HepG2 (cell line): ENCODE measurements at regions not wholly inside any gene's neighbourhood (a gene's known extent, or its start where the extent isn't known, plus 50 kb on each side); places are given as distances from the start of the nearest gene placed in this dataset.

Source experiments
- ATAC-seq: fragments of 200-7000 bp; cut with Tn5 transposase; 3 replicates; pipeline ENCODE4 v1.9.1; 2020; ENCODE audit warnings: mild to moderate bottlenecking, moderate library complexity
- BruUV-seq: library from RNA; stranded (reverse); fragments of 400-500 nt; replicated peaks from 2 replicates; lab custom pipeline; 2021; lab: Mats Ljungman, UMichigan
- CTCF ChIA-PET: fragments of 300-600 bp; formaldehyde crosslinking; extraction: SDS; loops from one replicate; lab custom pipeline; 2021; ENCODE audit warnings: low total read pairs, inconsistent platforms, low intra/inter-chr PET ratio; lab: Yijun Ruan, JAX
- POLR2A ChIA-PET: fragments of 350-600 bp; sonication (Branson Sonifier 250); formaldehyde crosslinking; loops from one replicate; lab custom pipeline; 2020; ENCODE audit warnings: antibody characterized with exemption, inconsistent platforms; lab: Yijun Ruan, JAX
- DNase-seq: peaks from one replicate; pipeline ENCODE4 v3.0.0-alpha.2; 2015; ENCODE audit warnings: low spot score
- FAIRE-seq: peaks from 3 replicates; lab custom pipeline; 2011; peaks lifted over from hg19 to GRCh38; lab: Jason Lieb, UNC
- H2AFZ ChIP-seq: one replicate; pipeline ENCODE4 v1.6.1; 2011; ENCODE audit warnings: low read length, inconsistent platforms
- H3K27ac ChIP-seq: fragments of 300-600 bp; 3 replicates; pipeline ENCODE4 v1.8.0; 2011; ENCODE audit warnings: mixed run types, mild to moderate bottlenecking, mixed read lengths, low read length, inconsistent platforms; ENCODE audit not compliant: insufficient read depth; ENCODE audit errors: extremely low read length
- H3K27me3 ChIP-seq, 2 experiments: fragments of 200-600 bp in 1 of 2; 2 replicates in 1 of 2; 3 replicates in 1 of 2; pipeline versions ENCODE4 v1.6.0 to v1.8.0; 2011; ENCODE audit warnings: low read length in 2 of 2, mild to moderate bottlenecking in 2 of 2, moderate library complexity in 2 of 2, inconsistent platforms in 1 of 2; ENCODE audit not compliant: insufficient read depth in 2 of 2, control insufficient read depth in 1 of 2
- H3K36me3 ChIP-seq, 2 experiments: fragments of 200-600 bp in 1 of 2; replicated peaks in 1 of 2; 2 replicates in 1 of 2; 3 replicates in 1 of 2; pipeline versions ENCODE4 v1.5.1 to v1.8.0; 2011; ENCODE audit warnings: low read length in 2 of 2, inconsistent platforms in 1 of 2; ENCODE audit not compliant: insufficient read depth in 2 of 2, control insufficient read depth in 1 of 2
- H3K4me1 ChIP-seq: 2 replicates; pipeline ENCODE4 v1.5.1; 2012; ENCODE audit warnings: low read length, inconsistent platforms; ENCODE audit not compliant: insufficient read depth
- H3K4me2 ChIP-seq: 2 replicates; pipeline ENCODE4 v1.6.0; 2011; ENCODE audit warnings: low read depth, low read length, inconsistent platforms
- H3K4me3 ChIP-seq, 3 experiments: fragments of 200-600 bp in 1 of 3; sonication (generic), shearing (Covaris generic) in 1 of 3; replicated peaks in 1 of 3; 2 replicates each; pipeline ENCODE4 v1.5.1; 2011 to 2016; ENCODE audit warnings: low read length in 3 of 3, inconsistent platforms in 2 of 3, low read depth in 2 of 3, mild to moderate bottlenecking in 2 of 3, control low read depth in 1 of 3, mixed read lengths in 1 of 3; ENCODE audit not compliant: insufficient read depth in 1 of 3
- H3K79me2 ChIP-seq: one replicate; pipeline ENCODE4 v1.6.1; 2011; ENCODE audit warnings: low read length, inconsistent platforms; ENCODE audit not compliant: insufficient read depth
- H3K9ac ChIP-seq: 2 replicates; pipeline ENCODE4 v1.6.0; 2011; ENCODE audit warnings: mild to moderate bottlenecking, low read depth, low read length, inconsistent platforms; ENCODE audit not compliant: insufficient read depth
- H3K9me3 ChIP-seq: 2 replicates; pipeline ENCODE4 v1.5.1; 2012; ENCODE audit warnings: mild to moderate bottlenecking, low read length
- H4K20me1 ChIP-seq: 2 replicates; pipeline ENCODE4 v1.6.0; 2011; ENCODE audit warnings: inconsistent platforms, mild to moderate bottlenecking, low read length, moderate library complexity; ENCODE audit not compliant: insufficient read depth
- BRCA1 ChIP-seq: sonication (generic); formaldehyde crosslinking; IDR thresholded peaks from 2 replicates; pipeline ENCODE4 v1.4.0; 2020; ENCODE audit warnings: missing genetic modification reagents
- EHMT2 ChIP-seq: fragments of 200-600 bp; sonication (generic); IDR thresholded peaks from 2 replicates; pipeline ENCODE4 v1.7.0; 2017; ENCODE audit warnings: antibody characterized with exemption, low read depth, low read length, borderline replicate concordance
- GATA4 ChIP-seq: sonication (generic); IDR thresholded peaks from 2 replicates; pipeline ENCODE4 v1.6.1; 2016; ENCODE audit warnings: antibody characterized with exemption, low read depth, borderline replicate concordance
- TP53 ChIP-seq: sonication (generic); formaldehyde crosslinking; conservative IDR thresholded peaks from 2 replicates; pipeline ENCODE4 v1.4.0; 2020; ENCODE audit warnings: missing genetic modification reagents
- ZBTB3 ChIP-seq: sonication (generic); formaldehyde crosslinking; IDR thresholded peaks from 2 replicates; pipeline ENCODE4 v1.4.0; 2020; ENCODE audit warnings: low read depth, mild to moderate bottlenecking, moderate library complexity, missing genetic modification reagents, borderline replicate concordance
- ZNF724P ChIP-seq: sonication (generic); formaldehyde crosslinking; IDR thresholded peaks from 2 replicates; pipeline ENCODE4 v1.8.0; 2022; ENCODE audit warnings: missing genetic modification reagents, borderline replicate concordance
- WGBS: methylation state at CpG from one replicate; pipeline ENCODE4 v1.1.6; 2017; ENCODE audit warnings: low lambda C conversion rate; 5-methylcytosine and 5-hydroxymethylcytosine counted together
- in situ Hi-C: cut with HindIII; loops from 2 replicates; pipeline ENCODE4 v1.10.0; 2017; ENCODE audit warnings: low pct_unique_long_range_greater_than_20kb; ENCODE audit not compliant: extremely low pct_ligation_motif_present
- intact Hi-C: fragments of 100-400 bp; cut with micrococcal nuclease; formaldehyde crosslinking; loops from one replicate; pipeline ENCODE4 v1.10.0; 2022; ENCODE audit not compliant: unreplicated experiment
- TF ChIP-seq, protein P1 (sequence below): sonication (generic); formaldehyde crosslinking; IDR thresholded peaks from 2 replicates; pipeline ENCODE4 v1.4.0; 2020; ENCODE audit warnings: missing genetic modification reagents, borderline replicate concordance
- TF ChIP-seq, protein P2 (sequence below): sonication (generic); formaldehyde crosslinking; IDR thresholded peaks from 2 replicates; pipeline ENCODE4 v1.4.0; 2020; ENCODE audit warnings: mild to moderate bottlenecking, missing genetic modification reagents
- TF ChIP-seq, protein P3 (sequence below): sonication (generic); formaldehyde crosslinking; IDR thresholded peaks from 2 replicates; pipeline ENCODE4 v1.4.0; 2020; ENCODE audit warnings: missing genetic modification reagents

DNA sequence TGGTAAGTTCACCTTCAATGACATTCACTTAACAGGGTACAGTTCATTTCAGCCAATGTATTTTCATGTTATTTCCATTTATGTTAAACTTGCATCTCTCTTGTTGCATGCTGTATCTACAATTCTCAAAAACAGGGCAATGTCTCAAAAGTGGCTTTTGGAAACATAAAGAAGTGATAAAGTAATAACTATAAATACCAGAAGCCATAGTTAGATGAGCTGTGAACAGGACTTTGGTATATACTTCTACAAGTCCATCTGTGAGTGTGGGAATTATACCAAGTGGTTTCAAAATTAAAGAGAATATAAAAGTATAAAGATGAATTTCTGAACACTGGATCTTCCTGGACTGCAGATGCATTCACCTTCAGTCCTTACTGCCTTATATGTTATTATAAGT lies 585.4 kb upstream of the PBX1 start (continued):
- TF ChIP-seq, protein P1, sequence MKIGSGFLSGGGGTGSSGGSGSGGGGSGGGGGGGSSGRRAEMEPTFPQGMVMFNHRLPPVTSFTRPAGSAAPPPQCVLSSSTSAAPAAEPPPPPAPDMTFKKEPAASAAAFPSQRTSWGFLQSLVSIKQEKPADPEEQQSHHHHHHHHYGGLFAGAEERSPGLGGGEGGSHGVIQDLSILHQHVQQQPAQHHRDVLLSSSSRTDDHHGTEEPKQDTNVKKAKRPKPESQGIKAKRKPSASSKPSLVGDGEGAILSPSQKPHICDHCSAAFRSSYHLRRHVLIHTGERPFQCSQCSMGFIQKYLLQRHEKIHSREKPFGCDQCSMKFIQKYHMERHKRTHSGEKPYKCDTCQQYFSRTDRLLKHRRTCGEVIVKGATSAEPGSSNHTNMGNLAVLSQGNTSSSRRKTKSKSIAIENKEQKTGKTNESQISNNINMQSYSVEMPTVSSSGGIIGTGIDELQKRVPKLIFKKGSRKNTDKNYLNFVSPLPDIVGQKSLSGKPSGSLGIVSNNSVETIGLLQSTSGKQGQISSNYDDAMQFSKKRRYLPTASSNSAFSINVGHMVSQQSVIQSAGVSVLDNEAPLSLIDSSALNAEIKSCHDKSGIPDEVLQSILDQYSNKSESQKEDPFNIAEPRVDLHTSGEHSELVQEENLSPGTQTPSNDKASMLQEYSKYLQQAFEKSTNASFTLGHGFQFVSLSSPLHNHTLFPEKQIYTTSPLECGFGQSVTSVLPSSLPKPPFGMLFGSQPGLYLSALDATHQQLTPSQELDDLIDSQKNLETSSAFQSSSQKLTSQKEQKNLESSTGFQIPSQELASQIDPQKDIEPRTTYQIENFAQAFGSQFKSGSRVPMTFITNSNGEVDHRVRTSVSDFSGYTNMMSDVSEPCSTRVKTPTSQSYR (CRISPR knock-in tag) = no peak
- TF ChIP-seq ZBTB3 (CRISPR knock-in tag) (no peak), TP53 (CRISPR knock-in tag) (no peak), GATA4 (no peak)
- TF ChIP-seq, all 625 proteins: peak for 0

DNA sequence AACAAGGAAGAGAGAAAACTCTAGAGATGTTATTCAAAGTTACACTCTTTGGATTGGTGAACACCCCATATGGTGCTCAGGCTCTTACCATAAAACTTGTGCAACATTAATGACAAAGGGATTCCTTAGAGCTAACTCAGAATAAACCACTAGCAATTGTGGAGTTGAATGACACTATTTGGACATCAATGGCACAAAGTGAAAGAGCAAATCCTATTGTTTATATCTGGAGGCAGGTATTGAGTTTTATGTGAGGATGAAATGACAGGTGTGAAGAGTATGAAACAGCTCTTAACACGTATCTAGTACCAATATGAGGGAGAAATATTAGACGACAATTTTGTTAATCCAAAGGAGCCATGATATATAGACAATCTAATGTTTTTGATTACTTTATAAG lies 584.9 kb upstream of the PBX1 start:
- no peak overlapping the region for H3K4me3 ChIP-seq
- BruUV-seq = no TSS peak
- DNase-seq (no peak), ATAC-seq (no peak), FAIRE-seq (no peak)
- intact Hi-C loops = no loop called here
- ChIA-PET POLR2A (no interaction called here), CTCF (no interaction called here)
- WGBS = 46% methylated on average over 2 of the region's 2 CpGs
- no peak overlapping the region for H3K27ac ChIP-seq
- H3K36me3 ChIP-seq = no peaks in the 10 kb centered on the region
- H2AFZ ChIP-seq = no peak overlapping the region
- H3K4me1 ChIP-seq = no peaks in the 10 kb centered on the region
- no peaks in the 10 kb centered on the region for H4K20me1 ChIP-seq
- H3K9me3 ChIP-seq = peaks cover 94% of the 10 kb centered on the region
- H3K9ac ChIP-seq = no peak overlapping the region
- H3K4me2 ChIP-seq = no peak overlapping the region
- no peaks in the 10 kb centered on the region for H3K27me3 ChIP-seq
- in situ Hi-C loops = no loop called here
- no peaks in the 10 kb centered on the region for H3K79me2 ChIP-seq
- TF ChIP-seq, protein P2, sequence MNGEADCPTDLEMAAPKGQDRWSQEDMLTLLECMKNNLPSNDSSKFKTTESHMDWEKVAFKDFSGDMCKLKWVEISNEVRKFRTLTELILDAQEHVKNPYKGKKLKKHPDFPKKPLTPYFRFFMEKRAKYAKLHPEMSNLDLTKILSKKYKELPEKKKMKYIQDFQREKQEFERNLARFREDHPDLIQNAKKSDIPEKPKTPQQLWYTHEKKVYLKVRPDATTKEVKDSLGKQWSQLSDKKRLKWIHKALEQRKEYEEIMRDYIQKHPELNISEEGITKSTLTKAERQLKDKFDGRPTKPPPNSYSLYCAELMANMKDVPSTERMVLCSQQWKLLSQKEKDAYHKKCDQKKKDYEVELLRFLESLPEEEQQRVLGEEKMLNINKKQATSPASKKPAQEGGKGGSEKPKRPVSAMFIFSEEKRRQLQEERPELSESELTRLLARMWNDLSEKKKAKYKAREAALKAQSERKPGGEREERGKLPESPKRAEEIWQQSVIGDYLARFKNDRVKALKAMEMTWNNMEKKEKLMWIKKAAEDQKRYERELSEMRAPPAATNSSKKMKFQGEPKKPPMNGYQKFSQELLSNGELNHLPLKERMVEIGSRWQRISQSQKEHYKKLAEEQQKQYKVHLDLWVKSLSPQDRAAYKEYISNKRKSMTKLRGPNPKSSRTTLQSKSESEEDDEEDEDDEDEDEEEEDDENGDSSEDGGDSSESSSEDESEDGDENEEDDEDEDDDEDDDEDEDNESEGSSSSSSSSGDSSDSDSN (CRISPR knock-in tag) = no peak
- TF ChIP-seq ZNF724P (CRISPR knock-in tag) (no peak), BRCA1 (CRISPR knock-in tag) (no peak), EHMT2 (no peak)
- TF ChIP-seq, protein P3, sequence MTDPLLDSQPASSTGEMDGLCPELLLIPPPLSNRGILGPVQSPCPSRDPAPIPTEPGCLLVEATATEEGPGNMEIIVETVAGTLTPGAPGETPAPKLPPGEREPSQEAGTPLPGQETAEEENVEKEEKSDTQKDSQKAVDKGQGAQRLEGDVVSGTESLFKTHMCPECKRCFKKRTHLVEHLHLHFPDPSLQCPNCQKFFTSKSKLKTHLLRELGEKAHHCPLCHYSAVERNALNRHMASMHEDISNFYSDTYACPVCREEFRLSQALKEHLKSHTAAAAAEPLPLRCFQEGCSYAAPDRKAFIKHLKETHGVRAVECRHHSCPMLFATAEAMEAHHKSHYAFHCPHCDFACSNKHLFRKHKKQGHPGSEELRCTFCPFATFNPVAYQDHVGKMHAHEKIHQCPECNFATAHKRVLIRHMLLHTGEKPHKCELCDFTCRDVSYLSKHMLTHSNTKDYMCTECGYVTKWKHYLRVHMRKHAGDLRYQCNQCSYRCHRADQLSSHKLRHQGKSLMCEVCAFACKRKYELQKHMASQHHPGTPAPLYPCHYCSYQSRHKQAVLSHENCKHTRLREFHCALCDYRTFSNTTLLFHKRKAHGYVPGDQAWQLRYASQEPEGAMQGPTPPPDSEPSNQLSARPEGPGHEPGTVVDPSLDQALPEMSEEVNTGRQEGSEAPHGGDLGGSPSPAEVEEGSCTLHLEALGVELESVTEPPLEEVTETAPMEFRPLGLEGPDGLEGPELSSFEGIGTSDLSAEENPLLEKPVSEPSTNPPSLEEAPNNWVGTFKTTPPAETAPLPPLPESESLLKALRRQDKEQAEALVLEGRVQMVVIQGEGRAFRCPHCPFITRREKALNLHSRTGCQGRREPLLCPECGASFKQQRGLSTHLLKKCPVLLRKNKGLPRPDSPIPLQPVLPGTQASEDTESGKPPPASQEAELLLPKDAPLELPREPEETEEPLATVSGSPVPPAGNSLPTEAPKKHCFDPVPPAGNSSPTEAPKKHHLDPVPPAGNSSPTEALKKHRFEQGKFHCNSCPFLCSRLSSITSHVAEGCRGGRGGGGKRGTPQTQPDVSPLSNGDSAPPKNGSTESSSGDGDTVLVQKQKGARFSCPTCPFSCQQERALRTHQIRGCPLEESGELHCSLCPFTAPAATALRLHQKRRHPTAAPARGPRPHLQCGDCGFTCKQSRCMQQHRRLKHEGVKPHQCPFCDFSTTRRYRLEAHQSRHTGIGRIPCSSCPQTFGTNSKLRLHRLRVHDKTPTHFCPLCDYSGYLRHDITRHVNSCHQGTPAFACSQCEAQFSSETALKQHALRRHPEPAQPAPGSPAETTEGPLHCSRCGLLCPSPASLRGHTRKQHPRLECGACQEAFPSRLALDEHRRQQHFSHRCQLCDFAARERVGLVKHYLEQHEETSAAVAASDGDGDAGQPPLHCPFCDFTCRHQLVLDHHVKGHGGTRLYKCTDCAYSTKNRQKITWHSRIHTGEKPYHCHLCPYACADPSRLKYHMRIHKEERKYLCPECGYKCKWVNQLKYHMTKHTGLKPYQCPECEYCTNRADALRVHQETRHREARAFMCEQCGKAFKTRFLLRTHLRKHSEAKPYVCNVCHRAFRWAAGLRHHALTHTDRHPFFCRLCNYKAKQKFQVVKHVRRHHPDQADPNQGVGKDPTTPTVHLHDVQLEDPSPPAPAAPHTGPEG = no peak
